Kidney tubule cell (primary cell): ENCODE measurements at regions not wholly inside any gene's neighbourhood (a gene's known extent, or its start where the extent isn't known, plus 50 kb on each side); places are given as distances from the start of the nearest gene placed in this dataset.
"Not testable (repeated sequence)": the region's sequence is repeated elsewhere in the genome, so short reads cannot be mapped to it uniquely, and the experiment has no call there.

Experiments used
- DNase-seq: peaks from one replicate; pipeline ENCODE4 v3.0.0-alpha.2; 2018; ENCODE audit warnings: low spot score

GRCh38 chr5:100479079-100479688 is 56.0 kb upstream of the FAM174A start:
- DNase-seq, result peak; percentile 55

- no peak for DNase-seq
Measured at GRCh38 chr5:100472091-100472490, 63.1 kb upstream of the FAM174A start.

- DNase-seq, result no peak
Measured at GRCh38 chr5:100469767-100470166, 65.4 kb upstream of the FAM174A start.

- DNase-seq, result peak; percentile 74
Measured at GRCh38 chr5:100464418-100464817, 70.8 kb upstream of the FAM174A start.

- DNase-seq, result no peak
Measured at GRCh38 chr5:100456615-100457014, 78.6 kb upstream of the FAM174A start.

DNA sequence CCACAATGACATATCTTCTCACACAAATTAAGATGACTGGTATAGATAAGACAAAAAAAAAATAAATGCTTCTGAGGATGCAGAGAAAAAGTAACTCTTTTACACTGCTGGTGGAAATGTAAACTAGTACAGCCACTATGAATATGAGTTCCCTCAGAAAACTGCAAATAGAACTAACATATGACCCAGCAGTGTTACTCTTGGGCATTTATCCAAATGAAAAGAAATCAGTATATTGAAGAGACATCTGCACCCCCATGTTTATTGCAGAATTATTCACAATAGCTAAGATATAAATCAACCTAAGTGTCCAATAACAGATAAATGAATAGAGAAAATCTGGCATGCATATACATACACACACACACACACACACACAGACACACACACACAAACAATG is 83.0 kb upstream of the FAM174A start:
- DNase-seq, result no peak

DNA sequence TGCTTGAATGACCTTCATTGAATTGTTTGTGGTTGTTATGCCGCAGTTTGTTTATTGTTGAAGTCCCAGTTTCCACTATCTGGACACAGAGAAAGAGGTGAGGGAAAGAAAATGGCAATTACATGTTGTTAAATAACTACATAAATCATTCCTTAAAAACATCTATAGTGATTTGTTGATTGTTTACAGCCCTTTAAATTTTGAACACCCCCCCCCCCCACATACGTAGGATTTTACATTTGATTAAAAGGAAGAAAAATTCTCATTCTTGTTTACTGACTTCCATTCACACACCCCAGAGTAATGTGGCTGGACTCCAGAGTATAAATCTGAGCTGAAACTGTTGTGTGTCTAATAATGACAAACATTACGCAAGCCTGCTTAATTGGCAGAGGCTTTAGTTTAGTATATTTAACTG is 87.1 kb upstream of the FAM174A start:
- no peak for DNase-seq

DNA sequence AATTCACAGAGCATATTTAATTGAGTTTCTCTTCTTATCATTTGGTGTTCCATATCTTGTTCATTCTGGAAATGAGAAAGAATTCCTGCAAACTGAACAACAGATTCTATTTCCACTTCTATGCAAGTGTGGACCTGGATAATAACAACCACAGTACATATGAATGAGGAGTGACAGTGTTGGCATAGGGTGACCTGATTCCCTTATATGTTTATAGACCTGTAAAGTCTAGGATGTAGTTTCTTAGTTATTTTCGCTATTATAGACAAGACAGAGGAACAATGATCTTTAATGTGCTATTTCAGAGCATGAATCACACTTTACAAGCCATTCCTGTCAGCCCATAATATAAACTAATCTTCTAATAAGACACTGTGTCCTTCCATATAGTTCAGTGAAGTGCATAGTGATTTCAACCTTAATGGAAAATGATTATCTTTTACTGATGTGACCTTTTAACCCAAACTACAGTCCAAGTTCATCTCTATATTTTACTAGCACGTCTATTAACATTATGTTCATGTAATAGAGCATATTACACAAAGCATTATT is 88.2 kb upstream of the FAM174A start:
- DNase-seq, result no peak

DNA sequence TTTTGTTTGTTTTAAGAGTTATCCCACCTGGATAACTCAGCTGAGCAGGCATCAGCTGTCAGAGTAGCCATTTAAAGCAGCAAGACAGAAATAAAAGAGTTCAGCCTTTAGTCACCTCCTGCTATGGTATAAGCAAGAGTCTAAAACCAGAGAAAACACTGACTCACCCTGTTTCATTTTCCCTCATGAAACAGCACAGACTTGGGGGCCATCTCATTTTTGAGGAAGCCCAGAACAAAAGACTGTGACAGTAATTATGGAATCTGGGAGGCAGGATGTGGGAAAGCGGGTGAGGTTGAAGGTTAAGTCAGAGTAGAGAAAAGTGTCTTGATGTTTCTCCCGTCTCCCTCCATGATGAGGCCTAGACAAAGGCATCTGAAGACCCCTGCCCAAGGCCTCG is 90.2 kb upstream of the FAM174A start:
- peak; percentile 40 for DNase-seq

- no peak for DNase-seq
Measured at GRCh38 chr5:100434815-100435214, 100.4 kb upstream of the FAM174A start.

GRCh38 chr5:100432741-100433140 is 102.4 kb upstream of the FAM174A start:
- DNase-seq, result no peak

- DNase-seq, result peak; percentile 44
Measured at GRCh38 chr5:100430268-100431195, 104.6 kb upstream of the FAM174A start.

DNA sequence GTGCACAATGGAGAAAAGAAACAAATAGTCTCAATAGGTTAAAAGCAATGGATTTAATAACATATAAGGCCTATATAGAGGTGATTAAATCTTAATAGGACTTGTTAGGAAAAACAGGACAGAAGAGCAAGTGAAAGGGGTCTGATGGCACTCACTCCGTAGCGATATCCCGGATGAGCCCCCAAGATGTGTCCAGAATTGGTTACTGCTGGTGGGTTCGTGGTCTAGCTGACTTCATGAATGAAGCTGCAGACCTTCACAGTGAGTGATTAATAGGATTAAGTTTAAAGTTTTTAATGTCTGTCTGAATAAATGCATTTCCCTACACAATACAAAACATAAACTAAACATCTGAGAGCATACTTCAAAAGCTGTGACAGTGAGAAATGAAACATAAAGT is 110.4 kb upstream of the FAM174A start:
- no peak for DNase-seq

GRCh38 chr5:100424017-100424416 is 111.2 kb upstream of the FAM174A start:
- DNase-seq, result no peak

- no peak for DNase-seq
Measured at GRCh38 chr5:100423330-100423729, 111.8 kb upstream of the FAM174A start.

- no peak for DNase-seq
Measured at GRCh38 chr5:100421360-100421759, 113.8 kb upstream of the FAM174A start.

DNA sequence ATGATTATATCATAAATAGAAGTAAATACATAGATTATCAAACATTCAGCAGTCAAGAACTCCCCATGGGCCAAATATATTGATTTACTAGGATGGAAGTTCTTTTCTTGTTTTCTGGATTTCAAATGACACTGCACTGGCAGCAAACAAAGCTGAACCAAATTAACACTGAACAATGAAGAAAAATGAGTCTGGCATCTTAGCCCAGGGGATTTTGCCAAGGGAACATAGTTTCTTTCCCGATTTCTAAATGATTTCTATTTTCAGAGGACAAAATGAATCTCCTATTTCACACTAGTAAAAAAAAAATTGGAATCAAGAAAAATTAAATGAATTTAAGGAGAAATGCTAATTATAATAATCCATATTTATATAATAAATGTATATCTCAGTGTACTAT is 116.9 kb upstream of the FAM174A start:
- DNase-seq, result no peak

DNA sequence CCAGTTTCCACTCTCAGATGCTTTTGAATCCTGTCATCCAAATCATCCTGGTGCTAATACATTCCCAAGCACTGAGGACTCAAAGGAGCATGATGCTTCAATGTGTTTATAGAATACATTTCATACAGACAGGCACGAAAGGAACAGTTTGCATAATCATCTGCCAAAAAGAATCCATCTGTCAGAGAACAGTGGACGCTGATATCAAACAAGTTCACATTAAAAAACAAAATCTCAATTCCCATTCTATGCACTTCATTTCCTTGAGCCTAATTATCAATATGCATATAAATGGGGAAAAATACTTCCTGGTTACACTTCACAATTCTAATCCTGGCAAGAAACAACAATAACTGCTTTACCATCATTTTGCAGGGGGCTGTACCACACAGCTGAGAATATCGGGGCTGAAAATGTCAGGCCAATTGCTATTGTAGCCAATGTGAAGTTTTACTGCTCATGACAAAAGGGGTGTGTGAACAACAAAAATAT is 125.5 kb upstream of the FAM174A start:
- DNase-seq, result no peak

GRCh38 chr5:100407053-100407452 is 128.1 kb upstream of the FAM174A start:
- DNase-seq, result no peak

- no peak for DNase-seq
Measured at GRCh38 chr5:100406640-100407039, 128.5 kb upstream of the FAM174A start.

DNA sequence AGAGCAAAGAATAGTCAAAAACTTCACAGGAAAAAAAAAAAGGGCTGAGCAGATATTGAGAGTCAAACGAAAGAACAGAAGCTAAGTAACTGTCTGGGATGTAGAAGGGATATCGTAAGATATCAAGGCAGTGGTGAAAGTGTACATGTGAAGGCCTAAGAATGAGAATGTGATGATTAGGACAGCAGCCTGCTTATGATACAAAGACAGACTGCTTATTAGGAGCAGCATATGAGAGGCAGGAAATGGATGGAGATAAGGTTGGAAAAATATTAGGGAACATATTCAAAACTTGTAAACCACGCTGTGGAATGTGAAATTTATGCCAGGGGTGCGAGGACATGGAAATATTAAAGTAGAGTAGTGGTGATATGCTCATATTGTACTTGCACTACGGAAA is 133.1 kb upstream of the FAM174A start:
- no peak for DNase-seq

DNA sequence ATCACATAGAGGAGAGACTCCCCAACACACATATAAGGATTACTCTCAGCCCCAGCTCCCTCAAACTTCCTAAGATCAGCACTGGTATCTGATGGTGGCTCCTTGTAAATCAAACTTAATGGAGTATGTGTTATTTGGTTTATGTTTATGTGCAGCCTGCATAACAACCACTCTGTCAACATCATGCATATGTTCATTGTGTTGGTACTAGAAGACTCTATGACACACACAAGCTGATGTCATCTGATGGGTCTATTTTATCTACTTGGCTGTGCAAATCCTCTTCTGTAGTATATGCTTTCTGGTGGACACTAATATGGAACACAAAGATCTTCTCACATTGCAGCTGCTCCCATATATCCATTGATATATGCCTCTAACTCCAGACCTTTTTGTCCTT is 134.0 kb upstream of the FAM174A start:
- DNase-seq, result no peak

DNA sequence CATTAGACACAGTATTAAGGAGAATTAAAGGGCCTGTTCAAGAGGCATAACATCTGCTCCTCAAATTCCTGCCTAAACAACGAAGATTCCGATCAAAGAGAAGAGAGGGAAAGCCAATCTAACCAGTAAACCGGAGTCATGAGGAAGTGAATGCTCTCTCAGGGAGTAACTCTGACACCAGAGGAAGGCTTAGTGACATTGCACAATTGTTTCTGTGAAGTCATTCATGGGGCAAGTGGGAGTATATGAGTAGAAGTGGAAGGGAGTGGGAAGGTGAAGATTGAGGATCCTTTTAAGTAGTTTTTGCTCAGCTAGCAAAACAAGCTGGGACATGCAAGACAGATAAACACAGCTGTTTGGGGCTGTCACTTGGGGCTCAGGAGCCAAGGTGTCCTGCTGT is 136.4 kb upstream of the FAM174A start:
- DNase-seq, result not testable (repeated sequence)
